CD4-positive, alpha-beta T cell treated with Interleukin-6 for 4 hours (primary cell): ENCODE measurements at regions not wholly inside any gene's neighbourhood (a gene's known extent, or its start where the extent isn't known, plus 50 kb on each side); places are given as distances from the start of the nearest gene placed in this dataset.

Source experiments
- DNase-seq: peaks from one replicate; pipeline ENCODE4 v3.0.0-alpha.2; 2020; ENCODE audit warnings: mixed read lengths

GRCh38 chr4:162727232-162727631 lies 439.5 kb downstream of the NAF1 start:
- DNase-seq = no peak

DNA sequence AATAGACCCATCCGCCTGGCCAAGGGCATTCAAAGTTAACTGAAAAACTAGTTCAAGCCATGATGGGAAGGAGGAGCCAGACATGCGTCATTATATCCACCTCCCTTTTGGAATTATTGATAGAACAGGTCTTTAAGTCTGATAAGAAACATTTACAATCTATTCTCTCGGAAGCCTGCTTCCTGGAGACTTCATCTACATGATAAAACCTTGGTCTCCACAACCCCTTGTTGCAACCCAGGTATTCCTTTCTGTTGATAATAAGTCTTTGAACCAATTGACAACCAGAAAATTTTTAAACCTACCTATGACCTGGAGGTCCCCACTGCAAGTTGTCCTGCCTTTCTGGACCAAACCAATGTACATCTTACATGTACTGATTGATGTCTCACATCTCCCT lies 451.3 kb downstream of the NAF1 start:
- no peak for DNase-seq

GRCh38 chr4:162707962-162708361 lies 458.7 kb downstream of the NAF1 start:
- no peak for DNase-seq

DNA sequence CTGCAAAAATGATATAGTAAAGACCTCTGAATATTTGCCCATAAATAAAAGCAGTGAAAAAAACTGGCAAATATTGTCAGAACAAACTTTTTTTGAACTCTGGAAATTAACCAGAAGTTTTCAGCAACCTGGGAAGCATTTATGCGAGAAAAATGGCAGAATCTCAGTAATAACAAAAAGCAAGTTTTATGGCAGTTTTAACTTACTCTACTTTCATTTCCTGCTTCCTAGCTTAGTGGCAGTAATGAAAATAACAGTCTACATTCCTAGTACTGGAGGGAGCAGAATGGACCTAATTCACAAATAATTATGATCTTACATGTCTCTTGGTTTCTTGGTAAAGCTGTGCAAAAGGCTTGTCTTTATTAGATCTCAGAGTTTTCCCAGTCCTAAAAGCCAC lies 460.1 kb downstream of the NAF1 start:
- DNase-seq = no peak

DNA sequence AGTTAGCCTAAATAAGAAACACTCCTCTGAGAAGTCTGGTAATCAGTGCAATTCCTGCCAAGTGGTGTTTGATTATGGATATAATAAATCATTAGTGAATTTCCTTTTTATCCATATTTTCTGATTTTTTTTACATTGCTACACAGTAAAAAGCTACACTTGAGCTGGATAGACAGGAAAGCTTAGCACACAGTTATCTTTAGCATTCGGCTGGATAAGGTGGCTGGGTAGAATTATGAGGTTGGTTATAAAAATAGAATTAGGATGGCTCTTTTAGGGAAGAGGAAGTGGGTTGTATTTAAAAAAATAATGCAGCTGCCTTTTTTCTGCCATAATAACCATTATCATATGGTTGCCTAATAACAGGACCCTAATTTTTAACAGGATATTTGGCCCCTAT lies 460.6 kb downstream of the NAF1 start:
- DNase-seq = no peak

- no peak for DNase-seq
These were observed 461.4 kb downstream of the NAF1 start for GRCh38 chr4:162705130-162705803.

GRCh38 chr4:162700815-162701361 lies 465.8 kb downstream of the NAF1 start:
- DNase-seq = no peak

- DNase-seq = no peak
These were observed 466.3 kb downstream of the NAF1 start for GRCh38 chr4:162700358-162700757.

GRCh38 chr4:162699629-162700028 lies 467.1 kb downstream of the NAF1 start:
- DNase-seq = no peak

DNA sequence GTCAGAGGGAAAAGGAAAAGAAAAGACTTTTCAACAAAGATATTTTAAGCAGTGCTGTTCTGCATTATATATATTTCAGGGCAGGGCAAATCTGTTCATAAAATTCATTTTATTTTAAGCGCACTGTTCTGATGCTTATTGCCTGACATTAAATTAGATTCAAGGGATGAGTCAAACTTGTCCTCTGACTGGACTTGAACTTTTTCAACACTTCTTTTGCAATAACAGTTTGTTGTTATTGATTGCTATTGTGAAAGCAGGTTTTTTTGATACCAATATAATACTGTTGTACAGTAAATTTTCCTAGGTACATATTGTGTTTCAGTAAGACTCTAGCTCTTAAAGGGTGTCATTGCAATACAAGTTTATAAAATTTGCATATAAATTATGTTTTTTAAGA lies 481.3 kb downstream of the NAF1 start:
- DNase-seq = no peak

DNA sequence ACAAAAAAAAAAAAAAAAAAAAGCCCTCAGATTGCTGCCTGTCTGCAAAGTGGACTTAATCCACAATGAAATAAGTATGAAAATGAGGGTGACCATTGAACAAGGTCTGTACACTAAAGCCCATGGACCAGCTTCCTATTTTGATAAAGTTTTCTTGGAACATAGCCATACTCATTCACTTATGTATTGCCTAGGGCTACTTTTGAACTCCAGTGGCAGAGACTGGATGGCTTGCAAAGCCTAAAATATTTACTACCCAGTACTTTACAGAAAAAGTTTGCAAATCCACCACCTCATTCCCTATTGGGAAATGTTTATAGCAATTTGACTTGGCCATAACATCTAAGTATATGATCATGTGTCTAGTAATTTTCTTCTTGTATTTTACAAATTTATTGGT lies 481.7 kb downstream of the NAF1 start:
- no peak for DNase-seq

GRCh38 chr4:162684371-162684700 lies 482.4 kb downstream of the NAF1 start:
- no peak for DNase-seq

GRCh38 chr4:162683659-162684370 lies 482.9 kb downstream of the NAF1 start:
- no peak for DNase-seq

DNA sequence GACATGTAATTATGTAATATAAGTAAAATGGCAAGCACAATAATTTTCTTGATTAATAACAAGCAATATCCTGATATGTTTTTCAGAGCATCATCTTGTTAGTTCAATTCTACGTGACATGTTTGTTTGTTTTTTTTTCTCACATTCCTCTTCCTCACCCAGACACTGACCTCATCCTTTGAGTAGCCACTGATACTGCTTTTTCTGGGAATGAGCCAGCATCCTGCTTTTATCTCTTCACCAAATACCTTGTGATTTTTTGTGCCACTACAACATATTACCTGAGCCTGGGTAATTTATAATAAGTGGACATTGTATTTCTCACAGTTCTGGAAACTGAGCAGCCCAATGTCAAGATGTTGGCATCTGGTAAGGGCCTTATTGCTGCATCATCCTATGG lies 484.0 kb downstream of the NAF1 start:
- DNase-seq = no peak

DNA sequence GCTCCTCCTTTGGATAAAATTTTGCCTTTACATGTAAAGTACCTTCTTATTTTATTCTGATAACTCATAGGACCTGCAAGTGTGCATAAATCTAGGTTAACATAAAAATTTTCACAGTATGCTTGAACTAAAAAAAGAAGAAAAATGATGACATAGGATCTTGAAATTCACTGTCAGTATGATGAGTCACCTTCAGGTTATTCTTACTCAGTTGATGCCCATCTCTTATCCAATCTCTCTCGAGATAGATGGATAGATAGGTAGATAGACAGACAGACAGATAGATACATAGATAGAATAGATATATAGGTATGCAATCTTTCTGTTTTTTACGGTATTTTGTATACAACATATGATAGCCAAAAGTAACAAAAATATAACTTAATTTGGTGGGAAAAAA lies 485.5 kb downstream of the NAF1 start:
- DNase-seq = no peak

DNA sequence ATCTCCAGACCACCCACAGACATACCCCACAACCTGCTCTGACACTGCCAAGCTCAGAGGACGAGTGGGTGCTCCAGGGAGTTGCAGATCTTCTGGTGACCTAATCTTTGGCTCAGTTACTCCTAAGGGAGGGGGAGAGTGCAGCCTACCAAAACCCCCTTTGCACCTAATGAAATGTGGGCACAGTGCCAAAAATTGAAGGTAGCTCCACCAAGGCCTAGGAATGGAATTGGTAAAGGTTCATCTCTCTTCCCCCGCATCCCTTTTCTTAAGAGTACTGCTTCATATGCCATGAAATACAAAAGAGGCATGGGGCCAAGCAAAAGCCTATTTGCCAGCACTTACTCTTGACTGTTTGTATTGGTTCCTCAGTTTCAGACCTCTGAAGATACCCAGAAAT lies 491.0 kb downstream of the NAF1 start:
- DNase-seq = no peak

GRCh38 chr4:162661913-162662312 lies 498.1 kb upstream of the FSTL5 start:
- no peak for DNase-seq

- DNase-seq = no peak
These were observed 495.9 kb upstream of the FSTL5 start for GRCh38 chr4:162659716-162660115.

- DNase-seq = no peak
These were observed 494.2 kb upstream of the FSTL5 start for GRCh38 chr4:162657966-162658365.

DNA sequence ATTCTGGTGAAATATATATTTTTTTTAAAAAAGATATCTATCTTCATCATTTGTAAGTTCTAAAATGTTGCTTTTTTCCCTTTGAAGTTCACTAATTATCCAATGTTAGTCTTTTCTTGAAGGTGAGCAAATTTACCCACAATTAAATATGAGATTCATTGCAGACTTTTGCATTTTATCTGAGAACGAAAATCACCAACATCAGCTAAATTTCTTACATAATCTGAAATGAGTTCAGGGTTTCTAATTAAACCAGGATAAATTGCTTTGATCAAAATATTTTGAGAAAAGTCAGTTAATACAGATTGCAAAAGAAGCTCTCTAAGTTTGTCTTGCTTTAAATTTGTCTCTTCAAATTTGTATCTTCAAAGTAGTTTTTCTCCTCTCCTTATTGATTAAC lies 486.4 kb upstream of the FSTL5 start:
- DNase-seq = no peak

GRCh38 chr4:162645381-162645780 lies 481.6 kb upstream of the FSTL5 start:
- DNase-seq = no peak

DNA sequence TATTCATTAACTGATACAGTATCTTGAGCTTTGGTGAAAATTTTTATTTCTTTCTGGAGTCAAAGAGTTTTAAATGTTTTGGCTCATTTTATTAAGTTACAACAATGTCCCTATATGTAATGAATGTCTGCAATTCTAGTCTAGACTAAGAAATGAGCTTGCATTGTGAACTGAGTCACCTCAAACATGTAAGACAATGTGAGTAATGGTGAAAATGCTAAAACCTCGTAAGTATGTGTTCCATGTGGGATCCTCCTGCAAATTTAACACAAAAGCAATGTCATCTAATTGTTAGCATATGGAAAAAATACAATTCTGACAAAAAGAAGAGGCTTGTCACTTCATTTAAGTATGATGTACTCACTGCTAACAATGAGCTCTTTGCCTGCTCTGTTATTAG lies 480.5 kb upstream of the FSTL5 start:
- no peak for DNase-seq

DNA sequence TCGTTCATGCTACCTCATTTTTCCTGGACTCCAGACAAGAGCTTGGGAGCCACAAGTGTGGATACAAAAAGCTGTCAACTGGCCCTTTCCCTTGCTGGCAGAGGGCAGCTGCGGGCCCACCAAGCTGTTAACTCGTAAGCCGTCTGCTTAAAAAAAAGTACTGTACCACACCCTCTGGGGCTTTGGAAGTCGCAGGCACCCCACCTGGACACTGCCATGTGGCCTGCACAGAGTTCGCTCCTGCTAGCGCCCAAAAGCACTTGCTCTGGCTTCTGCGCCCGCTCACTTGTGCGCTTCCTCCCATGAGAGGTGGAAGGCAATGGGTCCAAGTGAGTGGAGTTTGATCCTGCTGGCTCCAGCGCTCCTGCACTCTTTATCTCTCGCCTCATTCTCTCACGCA lies 476.4 kb upstream of the FSTL5 start:
- DNase-seq = no peak

GRCh38 chr4:162634390-162634789 lies 470.6 kb upstream of the FSTL5 start:
- no peak for DNase-seq

GRCh38 chr4:162622664-162623063 lies 458.9 kb upstream of the FSTL5 start:
- no peak for DNase-seq
